Activated CD8-positive, alpha-beta memory T cell treated with anti-CD3 and anti-CD28 coated beads, Interleukin-2, amount 50 U/mL, for 48 hours (primary cell): ENCODE measurements at regions not wholly inside any gene's neighbourhood (a gene's known extent, or its start where the extent isn't known, plus 50 kb on each side); places are given as distances from the start of the nearest gene placed in this dataset.

Experiments used
- DNase-seq: peaks from one replicate; pipeline ENCODE4 v3.0.0-alpha.2; 2020

DNA sequence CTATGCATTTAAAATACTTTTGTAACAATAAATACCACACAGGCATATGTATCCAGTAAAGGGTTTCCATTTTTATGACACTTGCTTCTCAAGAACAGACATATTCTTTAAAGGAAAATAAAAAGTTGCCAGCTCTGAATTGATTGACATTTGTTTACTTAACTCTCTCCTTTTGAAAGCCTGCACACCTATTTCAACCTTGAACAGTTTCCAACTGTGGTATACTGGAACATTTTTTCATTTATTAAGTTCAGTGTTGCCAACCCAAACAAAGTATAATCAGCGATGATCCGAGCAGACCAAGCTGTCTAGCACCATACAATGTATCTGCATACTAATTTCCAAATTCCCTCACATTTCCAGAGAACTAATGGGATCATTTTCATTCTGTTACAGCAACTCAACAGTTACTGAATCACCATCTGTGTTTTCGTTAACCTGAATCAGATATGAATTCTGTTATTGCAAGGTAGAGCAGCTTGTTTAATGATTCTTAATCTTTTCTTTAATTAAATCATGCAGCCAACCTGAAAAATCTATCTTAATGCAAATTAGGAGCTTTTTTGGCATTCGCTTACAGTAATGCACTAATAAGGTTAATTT, 725.5 kb upstream of the ZEB2 start:
- no peak for DNase-seq

- DNase-seq = no peak
Observed at GRCh38 chr2:145235312-145235711, 715.4 kb upstream of the ZEB2 start.

DNA sequence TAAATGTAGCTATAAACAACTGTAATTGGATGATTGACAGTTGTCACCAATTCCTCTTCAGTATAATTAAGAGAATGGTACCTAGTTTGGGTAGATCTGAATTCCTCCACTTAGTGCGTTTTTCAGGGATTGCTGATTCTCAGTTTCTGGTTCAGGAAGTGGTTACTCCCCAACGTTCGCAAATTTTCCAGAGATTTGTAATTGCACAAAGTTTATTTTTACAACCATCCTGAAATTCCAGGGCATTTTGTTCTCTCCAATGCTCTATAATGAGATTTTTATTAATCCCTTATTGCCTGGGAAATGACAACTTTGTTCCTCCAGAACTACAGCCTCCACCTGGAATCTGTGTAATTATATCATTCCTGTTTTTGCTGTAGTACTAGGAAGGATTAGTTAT, 710.6 kb upstream of the ZEB2 start:
- no peak for DNase-seq

GRCh38 chr2:145228506-145228905, 708.6 kb upstream of the ZEB2 start:
- DNase-seq = no peak

- no peak for DNase-seq
Observed at GRCh38 chr2:145226901-145227300, 707.0 kb upstream of the ZEB2 start.

- no peak for DNase-seq
Observed at GRCh38 chr2:145221516-145221915, 701.6 kb upstream of the ZEB2 start.

GRCh38 chr2:145221032-145221431, 701.1 kb upstream of the ZEB2 start:
- DNase-seq = no peak

DNA sequence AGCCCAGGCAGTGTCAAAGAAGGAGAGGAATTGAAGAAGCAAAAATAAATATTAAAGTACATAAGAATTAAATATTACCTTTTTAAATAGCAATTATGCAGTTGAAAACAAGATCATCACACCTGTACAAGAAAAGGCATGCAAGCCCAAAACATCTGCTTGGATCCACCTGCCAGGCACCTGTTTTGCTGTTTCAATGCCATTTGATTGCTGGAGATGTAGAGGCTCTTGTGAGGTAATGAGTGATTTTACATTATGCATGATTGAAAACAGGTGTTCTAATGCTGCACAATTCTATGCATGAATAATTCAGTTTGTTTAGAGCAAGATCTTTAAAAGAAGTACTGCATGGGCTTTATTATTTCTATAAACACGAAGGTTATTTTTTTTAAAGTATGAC, 700.6 kb upstream of the ZEB2 start:
- DNase-seq = no peak

- DNase-seq = no peak
Observed at GRCh38 chr2:145207884-145208283, 688.0 kb upstream of the ZEB2 start.

DNA sequence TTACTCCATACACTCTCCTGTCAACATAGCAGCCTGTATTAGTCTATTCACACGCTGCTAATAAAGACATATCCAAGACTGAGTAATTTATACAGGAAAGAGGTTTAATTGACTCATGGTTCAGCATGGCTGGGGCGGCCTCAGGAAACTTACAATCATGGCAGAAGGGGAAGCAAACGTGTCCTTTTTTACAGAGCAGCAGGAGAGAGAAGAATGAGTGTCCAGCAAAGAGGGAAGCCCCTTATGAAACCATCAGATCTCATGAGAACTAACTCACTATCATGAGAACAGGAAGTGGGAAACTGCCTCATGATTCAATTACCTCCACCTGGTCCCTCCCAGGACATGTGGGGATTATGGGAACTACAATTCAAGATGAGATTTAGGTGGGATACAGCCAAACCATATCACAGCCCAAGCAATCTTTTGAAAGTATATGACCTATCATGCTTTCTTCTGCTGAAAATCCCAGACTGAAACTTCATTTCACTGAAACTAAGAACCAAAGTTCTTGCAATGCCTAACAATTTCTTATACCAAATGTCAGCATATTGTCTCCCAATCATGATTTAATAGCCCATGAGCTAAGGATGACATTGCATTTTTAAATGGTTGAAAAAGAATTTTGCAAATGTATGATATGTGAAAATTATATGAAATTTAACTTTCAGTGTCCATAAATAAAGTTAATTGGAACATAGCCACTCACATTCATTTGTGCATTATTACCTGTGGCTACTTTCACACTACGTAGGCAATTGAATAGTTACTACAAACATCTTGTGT, 686.8 kb upstream of the ZEB2 start:
- no peak for DNase-seq

DNA sequence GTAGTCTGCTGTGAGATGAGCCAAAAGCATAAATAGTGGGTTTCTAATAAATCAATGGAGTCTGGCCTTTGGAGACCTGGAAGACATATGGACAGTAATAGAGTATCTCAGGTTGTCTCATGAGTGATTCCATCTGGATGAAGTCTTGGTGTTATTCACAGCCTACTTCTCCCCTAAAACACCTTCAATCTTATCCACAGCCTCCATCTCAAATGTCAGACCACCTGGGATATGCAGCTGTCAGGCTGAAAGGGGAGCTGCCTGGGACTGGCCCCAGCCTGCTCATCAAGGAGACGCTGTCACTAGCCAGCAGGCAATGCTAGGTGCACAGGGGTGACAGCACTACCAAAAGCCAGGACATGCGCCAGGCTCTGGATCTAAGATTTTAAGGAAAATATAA, 684.0 kb upstream of the ZEB2 start:
- DNase-seq = no peak

DNA sequence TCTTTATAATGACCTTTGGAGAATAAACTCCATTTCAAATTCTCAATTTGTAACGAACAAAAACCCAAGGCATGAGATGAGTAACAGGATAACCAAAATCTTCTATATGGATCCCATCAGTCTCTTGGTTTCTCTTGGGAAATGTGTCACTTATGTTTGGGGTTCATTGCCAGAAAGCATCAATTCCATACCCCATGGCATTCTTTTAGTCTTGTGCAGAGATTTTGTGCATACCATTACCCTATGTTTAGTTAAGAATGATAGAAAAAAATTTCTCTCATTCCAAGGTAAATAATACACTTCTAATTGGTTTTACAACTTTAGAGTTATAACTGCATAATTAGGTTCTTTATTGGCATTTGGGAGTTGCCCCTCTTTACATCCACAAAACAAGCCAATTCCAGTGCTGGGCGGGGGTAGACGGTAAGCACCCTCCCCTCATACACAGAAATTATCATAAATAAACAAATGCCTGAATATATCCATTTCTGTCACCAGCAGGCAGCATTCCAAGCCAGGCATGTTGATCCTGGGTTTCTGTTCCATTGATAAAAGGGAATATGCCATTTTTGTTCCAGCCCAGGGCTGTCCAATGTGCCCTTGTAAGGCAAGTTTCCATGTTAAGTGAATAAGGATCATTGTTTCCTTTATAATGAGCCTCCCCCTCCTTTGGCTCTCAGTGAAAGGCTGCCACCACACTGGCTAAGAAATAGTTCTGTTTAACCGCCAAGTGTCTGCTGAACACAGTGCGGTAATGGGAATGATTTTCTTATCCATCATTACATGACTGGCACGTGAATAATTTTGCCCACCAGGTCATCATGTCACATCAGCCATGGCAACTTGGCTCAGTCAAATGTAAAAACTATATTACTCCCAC, 680.1 kb upstream of the ZEB2 start:
- no peak for DNase-seq

DNA sequence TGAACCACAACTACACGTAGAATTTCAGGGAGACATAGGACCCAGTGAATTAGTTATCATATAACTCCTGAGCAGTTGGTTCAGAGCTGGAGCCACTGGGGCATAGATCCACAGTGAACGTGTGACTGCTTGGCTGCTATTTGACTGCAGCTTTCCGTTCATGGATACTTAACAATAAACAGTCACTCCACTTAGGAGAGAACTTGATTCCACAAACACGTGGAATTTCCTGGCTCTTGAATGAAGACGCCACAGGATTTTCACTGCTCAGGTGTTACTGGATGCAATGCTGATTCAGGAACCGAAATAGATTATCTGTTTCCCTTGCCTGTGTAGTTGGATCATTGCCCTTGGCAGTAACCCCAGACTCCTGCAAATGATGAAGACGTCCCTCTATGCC, 679.1 kb upstream of the ZEB2 start:
- DNase-seq = no peak

GRCh38 chr2:145198555-145198954, 678.6 kb upstream of the ZEB2 start:
- no peak for DNase-seq

DNA sequence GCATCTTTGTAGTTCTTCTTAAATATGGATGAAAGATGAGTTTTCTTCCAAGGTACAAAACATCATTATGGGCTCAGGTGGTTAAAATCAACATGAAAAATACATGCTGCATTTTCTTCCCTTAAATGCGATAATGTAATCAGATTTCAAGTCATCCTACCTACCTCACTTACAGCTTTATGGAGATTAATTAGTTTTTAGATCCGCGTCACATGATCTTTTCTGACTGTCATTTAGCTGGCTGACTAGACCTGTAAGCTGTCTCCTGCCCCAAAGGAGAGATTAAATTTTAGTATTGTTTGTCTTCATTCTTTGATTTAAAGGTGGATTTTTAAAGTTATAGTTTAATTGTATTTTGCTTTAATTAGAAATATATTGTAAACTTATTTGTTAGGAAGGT, 678.0 kb upstream of the ZEB2 start:
- no peak for DNase-seq

DNA sequence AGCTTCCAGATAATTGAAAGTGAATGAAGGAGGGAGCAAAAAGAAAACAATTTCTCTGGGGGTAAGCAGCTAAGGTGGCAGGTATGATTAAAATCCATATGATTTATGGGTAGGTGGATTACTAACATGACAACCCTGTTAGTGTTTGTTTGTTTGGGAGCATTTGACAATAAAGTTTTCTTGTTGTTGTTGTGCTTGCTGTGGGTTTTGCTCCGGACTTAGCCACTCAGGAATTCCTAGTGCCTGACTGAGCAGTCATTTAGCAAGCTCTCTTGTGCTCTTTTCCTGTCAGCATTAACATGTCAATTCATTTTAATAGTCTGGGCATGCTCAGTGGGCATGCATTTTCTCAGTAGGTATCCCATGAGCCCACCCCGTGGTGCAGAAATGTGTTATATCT, 674.8 kb upstream of the ZEB2 start:
- no peak for DNase-seq

- no peak for DNase-seq
Observed at GRCh38 chr2:145190031-145190703, 670.2 kb upstream of the ZEB2 start.

DNA sequence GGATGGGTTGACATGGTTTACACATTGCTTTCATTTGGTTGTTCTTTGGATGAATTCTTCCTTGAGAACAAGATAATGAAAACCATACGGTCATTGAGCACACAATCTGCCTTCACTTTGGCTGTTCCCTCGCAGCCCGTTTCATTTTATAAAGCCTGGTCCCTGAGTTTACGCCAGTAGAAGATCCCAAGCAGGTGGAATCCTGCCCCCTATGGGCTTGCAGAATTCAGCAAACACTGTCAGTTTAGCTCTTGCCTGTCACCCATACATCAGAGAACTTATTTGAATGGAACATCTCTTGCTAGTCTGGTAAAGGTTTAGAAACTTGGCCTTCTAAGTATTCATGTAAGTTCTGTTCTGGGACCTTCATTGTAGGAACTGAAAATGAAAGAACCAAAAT, 666.4 kb upstream of the ZEB2 start:
- DNase-seq = no peak

GRCh38 chr2:145185696-145186095, 665.8 kb upstream of the ZEB2 start:
- no peak for DNase-seq

DNA sequence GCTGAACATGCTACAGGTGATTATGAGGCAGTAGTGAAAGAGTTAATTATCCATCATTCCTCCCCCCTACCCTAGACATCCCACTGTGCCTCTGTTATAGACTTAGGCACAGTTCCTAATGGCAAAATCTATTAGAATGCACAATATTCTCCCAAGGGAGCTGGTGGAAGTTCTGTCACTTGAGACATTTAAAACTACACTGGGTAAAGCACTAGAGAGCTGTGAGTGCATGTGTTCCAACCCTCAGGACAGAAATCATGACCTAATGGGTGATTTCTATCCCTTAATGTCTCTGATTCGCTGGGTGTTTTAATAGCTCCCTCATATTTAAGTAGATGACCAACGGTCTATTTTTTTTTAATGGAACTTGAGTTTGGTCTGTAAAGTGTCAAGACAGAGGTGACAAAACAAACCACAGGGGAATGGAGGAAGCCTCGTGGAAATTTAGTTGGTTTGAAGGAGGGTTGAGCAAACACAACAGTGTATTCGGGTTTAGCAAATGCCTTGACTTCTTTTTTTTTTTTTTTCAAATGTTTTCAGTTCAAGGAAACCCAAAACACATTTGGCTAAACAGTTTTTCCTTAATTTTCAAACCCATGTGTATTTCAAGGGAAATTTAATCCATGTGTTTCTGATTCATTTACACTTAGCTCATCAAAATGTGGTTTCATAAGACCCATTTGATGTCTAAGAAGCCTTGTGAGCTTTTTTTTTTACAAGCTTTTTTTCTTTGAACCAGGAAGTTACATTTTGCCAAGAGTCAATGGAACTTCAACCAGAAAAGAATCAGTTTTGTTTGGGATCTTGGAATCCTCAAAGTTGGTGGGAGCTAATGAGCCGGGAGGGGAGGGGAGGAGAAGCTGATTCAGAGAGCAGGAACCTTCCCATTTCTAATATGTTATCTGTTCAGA, 665.1 kb upstream of the ZEB2 start:
- DNase-seq = no peak

GRCh38 chr2:145169285-145169684, 649.4 kb upstream of the ZEB2 start:
- DNase-seq = no peak

DNA sequence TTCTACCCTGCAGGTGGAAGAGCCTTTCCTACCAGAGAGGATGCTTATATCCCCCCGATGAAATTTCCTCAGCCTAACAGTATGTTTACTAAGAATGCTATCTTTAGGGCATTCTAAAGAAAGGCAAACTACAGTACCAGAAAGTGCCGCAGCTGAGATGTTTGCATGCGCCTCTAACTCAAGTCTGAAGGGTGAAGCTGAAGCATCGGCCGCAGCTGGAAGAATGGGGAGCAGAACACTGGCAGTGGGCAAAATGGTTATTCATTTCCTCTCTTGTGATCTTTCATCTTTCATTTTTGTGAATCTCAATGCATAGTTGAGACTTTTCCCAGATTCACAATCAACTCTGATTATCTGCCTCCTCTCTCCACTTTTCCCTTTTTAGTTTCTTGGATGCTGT, 648.2 kb upstream of the ZEB2 start:
- DNase-seq = no peak
